ENCODE measurements at regions not wholly inside any gene's neighbourhood (a gene's known extent, or its start where the extent isn't known, plus 50 kb on each side); places are given as distances from the start of the nearest gene placed in this dataset.

- TF ChIP-seq CTCF (conservative IDR thresholded peaks at IDR 0.05; ENCODE audit: low read depth, low read length) (no peak), EZH2 (IDR thresholded peaks at IDR 0.05; ENCODE audit: borderline replicate concordance, low read depth, low read length, poor library complexity, severe bottlenecking) (no peak)
These were observed 107.3 kb upstream of the HNRNPU start for GRCh38 chr1:244971552-244972216.
